HEK293 (cell line): ENCODE measurements at regions not wholly inside any gene's neighbourhood (a gene's known extent, or its start where the extent isn't known, plus 50 kb on each side); places are given as distances from the start of the nearest gene placed in this dataset.

Experiments used
- CTCF ChIA-PET: fragments of 350-600 bp; formaldehyde crosslinking; extraction: SDS; loops from one replicate; lab custom pipeline; 2021; ENCODE audit warnings: antibody characterized with exemption; lab: Yijun Ruan, JAX
- POLR2A ChIA-PET: fragments of 300-600 bp; formaldehyde crosslinking; extraction: SDS; loops from one replicate; lab custom pipeline; 2020; ENCODE audit warnings: antibody characterized with exemption, inconsistent platforms; lab: Yijun Ruan, JAX
- H3K27ac ChIP-seq: fragments of 200-500 bp; sonication (Bioruptor generic); 2 replicates; pipeline ENCODE4 v1.5.1; 2014; ENCODE audit warnings: low read depth, low read length, control low read depth, inconsistent platforms; ENCODE audit errors: extremely low read depth
- H3K36me3 ChIP-seq, 2 experiments: fragments of 200-500 bp in 1 of 2; sonication (Bioruptor generic) in 1 of 2; 1 replicate in 1 of 2; 2 replicates in 1 of 2; pipeline ENCODE4 v1.5.1; 2014 to 2017; ENCODE audit warnings: inconsistent platforms in 2 of 2, low read length in 2 of 2; ENCODE audit not compliant: control insufficient read depth in 2 of 2, insufficient read depth in 1 of 2
- H3K4me1 ChIP-seq: fragments of 200-500 bp; sonication (Bioruptor generic); 2 replicates; pipeline ENCODE4 v1.5.1; 2014; ENCODE audit warnings: mild to moderate bottlenecking, low read length, inconsistent platforms; ENCODE audit not compliant: control insufficient read depth, insufficient read depth
- H3K4me3 ChIP-seq: 2 replicates; pipeline ENCODE4 v1.5.1; 2011; ENCODE audit warnings: low read depth, mild to moderate bottlenecking, control low read depth, low read length, moderate library complexity
- H3K9me3 ChIP-seq: fragments of 200-500 bp; sonication (Bioruptor generic); 2 replicates; pipeline ENCODE4 v1.5.1; 2014; ENCODE audit warnings: low read depth, low read length, inconsistent platforms; ENCODE audit not compliant: control insufficient read depth, insufficient read depth
- ELK4 ChIP-seq: IDR thresholded peaks from 2 replicates; pipeline ENCODE4 v1.6.1; 2011; ENCODE audit warnings: mild to moderate bottlenecking, low read depth, low read length, borderline replicate concordance
- KLF17 ChIP-seq: fragments of 450-650 bp; formaldehyde crosslinking; IDR thresholded peaks from 2 replicates; pipeline ENCODE4 v1.5.1; 2016; ENCODE audit warnings: missing biosample characterization, missing genetic modification characterization
- MYNN ChIP-seq: fragments of 450-650 bp; formaldehyde crosslinking; IDR thresholded peaks from 2 replicates; pipeline ENCODE4 v1.5.1; 2016; ENCODE audit warnings: missing biosample characterization, missing genetic modification characterization, borderline replicate concordance
- OSR2 ChIP-seq: fragments of 450-650 bp; formaldehyde crosslinking; IDR thresholded peaks from 2 replicates; pipeline ENCODE4 v1.5.1; 2016; ENCODE audit warnings: missing biosample characterization, missing genetic modification characterization
- PRDM2 ChIP-seq: fragments of 450-650 bp; formaldehyde crosslinking; IDR thresholded peaks from 2 replicates; pipeline ENCODE4 v1.5.1; 2016; ENCODE audit warnings: missing biosample characterization, missing genetic modification characterization, borderline replicate concordance
- WT1 ChIP-seq: fragments of 450-650 bp; formaldehyde crosslinking; IDR thresholded peaks from 2 replicates; pipeline ENCODE4 v1.5.1; 2016; ENCODE audit warnings: missing biosample characterization, missing genetic modification characterization
- YY1 ChIP-seq: fragments of 450-650 bp; formaldehyde crosslinking; IDR thresholded peaks from 2 replicates; pipeline ENCODE4 v1.5.1; 2018; ENCODE audit warnings: missing biosample characterization, missing genetic modification characterization
- ZNF155 ChIP-seq: fragments of 450-650 bp; formaldehyde crosslinking; IDR thresholded peaks from 2 replicates; pipeline ENCODE4 v1.5.1; 2016; ENCODE audit warnings: missing biosample characterization, missing genetic modification characterization
- ZNF16 ChIP-seq: fragments of 450-650 bp; formaldehyde crosslinking; IDR thresholded peaks from 2 replicates; pipeline ENCODE4 v1.5.1; 2016; ENCODE audit warnings: low read depth, missing biosample characterization, missing genetic modification characterization
- ZNF514 ChIP-seq: fragments of 450-650 bp; formaldehyde crosslinking; IDR thresholded peaks from 2 replicates; pipeline ENCODE4 v1.5.1; 2016; ENCODE audit warnings: missing biosample characterization, missing genetic modification characterization
- ZNF548 ChIP-seq: fragments of 450-650 bp; formaldehyde crosslinking; IDR thresholded peaks from 2 replicates; pipeline ENCODE4 v1.5.1; 2016; ENCODE audit warnings: missing biosample characterization, missing genetic modification characterization
- ZNF549 ChIP-seq: fragments of 450-650 bp; IDR thresholded peaks from 2 replicates; pipeline ENCODE4 v1.5.1; 2018; ENCODE audit warnings: missing biosample characterization, missing genetic modification characterization, mild to moderate bottlenecking, inconsistent platforms, moderate library complexity
- ZNF561 ChIP-seq: fragments of 450-650 bp; IDR thresholded peaks from 2 replicates; pipeline ENCODE4 v1.5.1; 2018; ENCODE audit warnings: missing biosample characterization, missing genetic modification characterization, borderline replicate concordance
- ZNF624 ChIP-seq: fragments of 450-650 bp; formaldehyde crosslinking; IDR thresholded peaks from 2 replicates; pipeline ENCODE4 v1.5.1; 2017; ENCODE audit warnings: missing biosample characterization, missing genetic modification characterization
- ZNF658 ChIP-seq: fragments of 450-650 bp; formaldehyde crosslinking; IDR thresholded peaks from 2 replicates; pipeline ENCODE4; 2016; ENCODE audit warnings: missing biosample characterization, missing genetic modification characterization
- ZNF837 ChIP-seq: fragments of 450-650 bp; formaldehyde crosslinking; IDR thresholded peaks from 2 replicates; pipeline ENCODE4 v1.5.1; 2016; ENCODE audit warnings: missing biosample characterization, missing genetic modification characterization
- ZSCAN30 ChIP-seq: fragments of 450-650 bp; IDR thresholded peaks from 2 replicates; pipeline ENCODE4 v1.5.1; 2018; ENCODE audit warnings: missing biosample characterization, mild to moderate bottlenecking, missing genetic modification characterization, moderate library complexity

GRCh38 chr2:237177986-237178385 is 92.3 kb downstream of the COPS8 start:
- Histone ChIP-seq H3K36me3 (no peaks in the 10 kb centered on the region), H3K9me3 (no peaks in the 10 kb centered on the region), H3K4me1 (no peaks in the 10 kb centered on the region), H3K27ac (no peak overlapping the region), H3K4me3 (no peak overlapping the region)
- TF ChIP-seq KLF17 (tag by site-specific recombination), result no peak
- no peak for TF ChIP-seq MYNN
- TF ChIP-seq WT1, result no peak
- TF ChIP-seq ZNF561 (tag by site-specific recombination), result no peak
- no peak for TF ChIP-seq ZSCAN30 (tag by site-specific recombination)
- TF ChIP-seq PRDM2 (tag by site-specific recombination), result no peak
- TF ChIP-seq ZNF514 (tag by site-specific recombination), result no peak
- TF ChIP-seq ZNF658 (tag by site-specific recombination), result no peak
- no peak for TF ChIP-seq ZNF155 (tag by site-specific recombination)
- no peak for TF ChIP-seq ELK4
- no peak for TF ChIP-seq ZNF16 (tag by site-specific recombination)
- no peak for TF ChIP-seq ZNF624 (tag by site-specific recombination)
- TF ChIP-seq OSR2 (tag by site-specific recombination), result no peak
- no peak for TF ChIP-seq YY1 (tag by site-specific recombination)
- TF ChIP-seq ZNF548 (tag by site-specific recombination), result no peak
- TF ChIP-seq ZNF549 (tag by site-specific recombination), result no peak
- POLR2A ChIA-PET, result no interaction called here
- CTCF ChIA-PET, result interaction anchor here (1.7 kb wide), 1 partner anchor 12 kb away, joined by 11 read pairs; no protein-coding TSS in a partner anchor

GRCh38 chr2:237178396-237178795 is 92.7 kb downstream of the COPS8 start:
- TF ChIP-seq ZNF837 (tag by site-specific recombination), result no peak
- H3K27ac ChIP-seq, result no peak overlapping the region
- H3K36me3 ChIP-seq, result no peaks in the 10 kb centered on the region
- ChIA-PET CTCF (interaction anchor here (1.7 kb wide), 1 partner anchor 13 kb away, joined by 11 read pairs; no protein-coding TSS in a partner anchor), POLR2A (no interaction called here)
- no peak overlapping the region for H3K4me3 ChIP-seq
- H3K4me1 ChIP-seq, result no peaks in the 10 kb centered on the region
- H3K9me3 ChIP-seq, result no peaks in the 10 kb centered on the region
